ENCODE measurements at regions not wholly inside any gene's neighbourhood (a gene's known extent, or its start where the extent isn't known, plus 50 kb on each side); places are given as distances from the start of the nearest gene placed in this dataset.

GRCh38 chr2:238658054-238658407 is 189.9 kb upstream of the TWIST2 start:
- no peak for DNase-seq (ENCODE audit: low spot score)
- in situ Hi-C loops (cut with HindIII; ENCODE audit: low sequenced_read_pairs) = no loop called here

GRCh38 chr2:238658820-238659219 is 189.1 kb upstream of the TWIST2 start:
- in situ Hi-C loops (cut with HindIII; ENCODE audit: low sequenced_read_pairs) = no loop called here
- no peak for DNase-seq (ENCODE audit: low spot score)

- no peak for DNase-seq (ENCODE audit: low spot score)
- in situ Hi-C loops (cut with HindIII; ENCODE audit: low sequenced_read_pairs) = no loop called here
Observed at GRCh38 chr2:238659231-238659630, 188.7 kb upstream of the TWIST2 start.

- no peak for DNase-seq (ENCODE audit: low spot score)
- in situ Hi-C loops (cut with HindIII; ENCODE audit: low sequenced_read_pairs) = no loop called here
Observed at GRCh38 chr2:238663586-238663985, 184.3 kb upstream of the TWIST2 start.

- DNase-seq (ENCODE audit: low spot score) = no peak
- in situ Hi-C loops (cut with HindIII; ENCODE audit: low sequenced_read_pairs) = no loop called here
Observed at GRCh38 chr2:238665919-238666318, 182.0 kb upstream of the TWIST2 start.

- DNase-seq (ENCODE audit: low spot score) = no peak
- in situ Hi-C loops (cut with HindIII; ENCODE audit: low sequenced_read_pairs) = no loop called here
Observed at GRCh38 chr2:238666543-238666942, 181.3 kb upstream of the TWIST2 start.

GRCh38 chr2:238667008-238667407 is 180.9 kb upstream of the TWIST2 start:
- in situ Hi-C loops (cut with HindIII; ENCODE audit: low sequenced_read_pairs) = no loop called here
- no peak for DNase-seq (ENCODE audit: low spot score)

GRCh38 chr2:238667639-238668038 is 180.2 kb upstream of the TWIST2 start:
- no peak for DNase-seq (ENCODE audit: low spot score)
- in situ Hi-C loops (cut with HindIII; ENCODE audit: low sequenced_read_pairs) = no loop called here

- no peak for DNase-seq (ENCODE audit: low spot score)
- in situ Hi-C loops (cut with HindIII; ENCODE audit: low sequenced_read_pairs) = no loop called here
Observed at GRCh38 chr2:238668426-238668825, 179.5 kb upstream of the TWIST2 start.

- in situ Hi-C loops (cut with HindIII; ENCODE audit: low sequenced_read_pairs) = no loop called here
- DNase-seq (ENCODE audit: low spot score) = no peak
Observed at GRCh38 chr2:238669046-238669445, 178.8 kb upstream of the TWIST2 start.

GRCh38 chr2:238669581-238670080 is 178.3 kb upstream of the TWIST2 start:
- in situ Hi-C loops (cut with HindIII; ENCODE audit: low sequenced_read_pairs) = no loop called here
- DNase-seq (ENCODE audit: low spot score) = no peak

- in situ Hi-C loops (cut with HindIII; ENCODE audit: low sequenced_read_pairs) = no loop called here
- DNase-seq (ENCODE audit: low spot score) = no peak
Observed at GRCh38 chr2:238670111-238670585, 177.7 kb upstream of the TWIST2 start.

- in situ Hi-C loops (cut with HindIII; ENCODE audit: low sequenced_read_pairs) = no loop called here
Observed at GRCh38 chr2:238682536-238682935, 165.3 kb upstream of the TWIST2 start.

GRCh38 chr2:238684362-238685326 is 163.2 kb upstream of the TWIST2 start:
- DNase-seq (ENCODE audit: low spot score) = no peak
- in situ Hi-C loops (cut with HindIII; ENCODE audit: low sequenced_read_pairs) = no loop called here

More at GRCh38 chr2:238682536-238682935, 165.3 kb upstream of the TWIST2 start:
- DNase-seq (ENCODE audit: low spot score) = no peak

- in situ Hi-C loops (cut with HindIII; ENCODE audit: low sequenced_read_pairs) = no loop called here
- no peak for DNase-seq (ENCODE audit: low spot score)
Observed at GRCh38 chr2:238685327-238685709, 162.6 kb upstream of the TWIST2 start.

- in situ Hi-C loops (cut with HindIII; ENCODE audit: low sequenced_read_pairs) = no loop called here
- no peak for DNase-seq (ENCODE audit: low spot score)
Observed at GRCh38 chr2:238685713-238686112, 162.2 kb upstream of the TWIST2 start.

GRCh38 chr2:238686223-238686622 is 161.7 kb upstream of the TWIST2 start:
- in situ Hi-C loops (cut with HindIII; ENCODE audit: low sequenced_read_pairs) = no loop called here
- no peak for DNase-seq (ENCODE audit: low spot score)

GRCh38 chr2:238688193-238689153 is 159.4 kb upstream of the TWIST2 start:
- in situ Hi-C loops (cut with HindIII; ENCODE audit: low sequenced_read_pairs) = no loop called here
- no peak for DNase-seq (ENCODE audit: low spot score)

- DNase-seq (ENCODE audit: low spot score) = no peak
- in situ Hi-C loops (cut with HindIII; ENCODE audit: low sequenced_read_pairs) = no loop called here
Observed at GRCh38 chr2:238689331-238689730, 158.6 kb upstream of the TWIST2 start.
